KMS-11 (cell line): ENCODE measurements at regions not wholly inside any gene's neighbourhood (a gene's known extent, or its start where the extent isn't known, plus 50 kb on each side); places are given as distances from the start of the nearest gene placed in this dataset.
A peak's percentile ranks its signal among the peaks of the same experiment; 100 is the strongest.

Source experiments
- H2AFZ ChIP-seq: fragments of 200-600 bp; sonication (generic); 2 replicates; pipeline ENCODE4 v1.6.1; 2016; ENCODE audit warnings: antibody characterized with exemption, mixed run types, low read depth
- H3K27ac ChIP-seq: fragments of 200-600 bp; sonication (generic); 2 replicates; pipeline ENCODE4 v1.6.1; 2016; ENCODE audit warnings: mild to moderate bottlenecking, mixed run types
- H3K27me3 ChIP-seq: fragments of 200-600 bp; sonication (generic); 2 replicates; pipeline ENCODE4 v1.6.1; 2017; ENCODE audit warnings: mild to moderate bottlenecking, low read depth, mixed run types, moderate library complexity; ENCODE audit not compliant: insufficient read depth
- H3K36me3 ChIP-seq: fragments of 200-600 bp; sonication (generic); 2 replicates; pipeline ENCODE4 v1.6.1; 2017; ENCODE audit warnings: mild to moderate bottlenecking, mixed run types; ENCODE audit not compliant: insufficient read depth
- H3K4me1 ChIP-seq: fragments of 200-600 bp; sonication (generic); 2 replicates; pipeline ENCODE4 v1.6.1; 2016; ENCODE audit warnings: mild to moderate bottlenecking, low read depth, mixed run types; ENCODE audit not compliant: poor library complexity, severe bottlenecking
- H3K4me2 ChIP-seq: fragments of 200-600 bp; sonication (generic); 2 replicates; pipeline ENCODE4 v1.7.0; 2016; ENCODE audit warnings: mild to moderate bottlenecking, mixed run types
- H3K4me3 ChIP-seq: fragments of 200-600 bp; sonication (generic); IDR thresholded peaks from 2 replicates; pipeline ENCODE4 v1.6.1; 2017; ENCODE audit warnings: low read depth, low read length, mixed read lengths; ENCODE audit not compliant: insufficient read depth
- H3K79me2 ChIP-seq: fragments of 200-600 bp; sonication (generic); 2 replicates; pipeline ENCODE4 v1.6.1; 2016; ENCODE audit warnings: low read depth, mixed run types; ENCODE audit not compliant: insufficient read depth
- H3K9ac ChIP-seq: fragments of 200-600 bp; sonication (generic); 2 replicates; pipeline ENCODE4 v1.6.1; 2016; ENCODE audit warnings: mild to moderate bottlenecking, mixed run types
- H4K20me1 ChIP-seq: fragments of 200-600 bp; sonication (generic); 2 replicates; pipeline ENCODE4 v1.6.1; 2016; ENCODE audit warnings: mild to moderate bottlenecking, mixed run types; ENCODE audit not compliant: insufficient read depth
- CTCF ChIP-seq: fragments of 200-600 bp; sonication (generic); conservative IDR thresholded peaks from 2 replicates; pipeline ENCODE4 v1.6.1; 2017; ENCODE audit warnings: low read depth, mild to moderate bottlenecking, antibody characterized with exemption, low read length, moderate library complexity, mixed read lengths

GRCh38 chr21:31552826-31553225, 106.7 kb upstream of the SOD1 start:
- Histone ChIP-seq H3K27ac (peak overlapping the region; percentile 29; the same call in 1 of the 2 replicates), H3K4me2 (peak overlapping the region; percentile 62), H4K20me1 (no peaks in the 10 kb centered on the region), H3K79me2 (no peaks in the 10 kb centered on the region), H3K36me3 (no peaks in the 10 kb centered on the region), H3K9ac (no peak overlapping the region), H2AFZ (no peak overlapping the region), H3K4me1 (peaks cover 57% of the 10 kb centered on the region), H3K4me3 (no peak overlapping the region), H3K27me3 (peaks cover 13% of the 10 kb centered on the region)
- no peak for TF ChIP-seq CTCF

GRCh38 chr21:31550070-31550469, 109.4 kb upstream of the SOD1 start:
- Histone ChIP-seq H3K79me2 (no peaks in the 10 kb centered on the region), H3K27me3 (no peaks in the 10 kb centered on the region), H4K20me1 (no peaks in the 10 kb centered on the region), H3K9ac (no peak overlapping the region), H3K36me3 (no peaks in the 10 kb centered on the region), H3K4me3 (no peak overlapping the region), H3K27ac (no peak overlapping the region), H3K4me2 (no peak overlapping the region), H2AFZ (no peak overlapping the region), H3K4me1 (peaks cover 31% of the 10 kb centered on the region)
- TF ChIP-seq CTCF, result no peak

- no peaks in the 10 kb centered on the region for H3K27me3 ChIP-seq
- no peaks in the 10 kb centered on the region for H3K36me3 ChIP-seq
- peaks cover 17% of the 10 kb centered on the region for H3K4me1 ChIP-seq
- H3K4me2 ChIP-seq, result no peak overlapping the region
- no peaks in the 10 kb centered on the region for H4K20me1 ChIP-seq
- no peak overlapping the region for H2AFZ ChIP-seq
- H3K79me2 ChIP-seq, result no peaks in the 10 kb centered on the region
- no peak for TF ChIP-seq CTCF
- H3K9ac ChIP-seq, result no peak overlapping the region
- no peak overlapping the region for H3K27ac ChIP-seq
- H3K4me3 ChIP-seq, result no peak overlapping the region
Measured at GRCh38 chr21:31548688-31549087, 110.8 kb upstream of the SOD1 start.

GRCh38 chr21:31546443-31547170, 112.9 kb upstream of the SOD1 start:
- Histone ChIP-seq H2AFZ (no peak overlapping the region), H3K27me3 (no peaks in the 10 kb centered on the region), H4K20me1 (no peaks in the 10 kb centered on the region), H3K36me3 (no peaks in the 10 kb centered on the region), H3K27ac (no peak overlapping the region), H3K4me1 (no peaks in the 10 kb centered on the region), H3K4me2 (no peak overlapping the region), H3K9ac (no peak overlapping the region), H3K79me2 (no peaks in the 10 kb centered on the region), H3K4me3 (no peak overlapping the region)
- TF ChIP-seq CTCF, result no peak
